GM21360 (cell line): ENCODE measurements at regions not wholly inside any gene's neighbourhood (a gene's known extent, or its start where the extent isn't known, plus 50 kb on each side); places are given as distances from the start of the nearest gene placed in this dataset.
"Not testable (repeated sequence)": the region's sequence is repeated elsewhere in the genome, so short reads cannot be mapped to it uniquely, and the experiment has no call there.

Source experiments
- ATAC-seq: cut with Tn5 transposase; IDR thresholded peaks from one replicate; pipeline ENCODE4 v1.9.1; 2021; ENCODE audit warnings: mild to moderate bottlenecking, moderate library complexity; ENCODE audit not compliant: unreplicated experiment

- no peak for ATAC-seq
Measured at GRCh38 chr14:35949920-35950513, 123.9 kb downstream of the BRMS1L start.

- not testable (repeated sequence) for ATAC-seq
Measured at GRCh38 chr14:35947983-35948382, 121.8 kb downstream of the BRMS1L start.

- peak; percentile 57 for ATAC-seq
Measured at GRCh38 chr14:35944847-35945246, 118.7 kb downstream of the BRMS1L start.

- no peak for ATAC-seq
Measured at GRCh38 chr14:35940291-35940690, 114.2 kb downstream of the BRMS1L start.

- no peak for ATAC-seq
Measured at GRCh38 chr14:35938770-35939169, 112.6 kb downstream of the BRMS1L start.

- no peak for ATAC-seq
Measured at GRCh38 chr14:35934499-35934898, 108.4 kb downstream of the BRMS1L start.

- ATAC-seq, result peak; percentile 48
Measured at GRCh38 chr14:35932659-35933159, 106.6 kb downstream of the BRMS1L start.

GRCh38 chr14:35932136-35932535 is 106.0 kb downstream of the BRMS1L start:
- ATAC-seq, result no peak

GRCh38 chr14:35931346-35931745 is 105.2 kb downstream of the BRMS1L start:
- ATAC-seq, result no peak

- no peak for ATAC-seq
Measured at GRCh38 chr14:35929186-35929585, 103.0 kb downstream of the BRMS1L start.

- no peak for ATAC-seq
Measured at GRCh38 chr14:35927727-35928126, 101.6 kb downstream of the BRMS1L start.

- no peak for ATAC-seq
Measured at GRCh38 chr14:35925319-35925718, 99.2 kb downstream of the BRMS1L start.

GRCh38 chr14:35922590-35922989 is 96.5 kb downstream of the BRMS1L start:
- not testable (repeated sequence) for ATAC-seq

GRCh38 chr14:35921745-35922144 is 95.6 kb downstream of the BRMS1L start:
- no peak for ATAC-seq
